Stimulated activated CD4-positive, alpha-beta T cell treated with anti-CD3 and anti-CD28 coated beads, Interleukin-12 subunit alpha, Interleukin-12 subunit beta, amount 100 ng/mL, for 4 hours (primary cell): ENCODE measurements at regions not wholly inside any gene's neighbourhood (a gene's known extent, or its start where the extent isn't known, plus 50 kb on each side); places are given as distances from the start of the nearest gene placed in this dataset.

Experiments
- DNase-seq: peaks from one replicate; pipeline ENCODE4 v3.0.0-alpha.2; 2020

DNA sequence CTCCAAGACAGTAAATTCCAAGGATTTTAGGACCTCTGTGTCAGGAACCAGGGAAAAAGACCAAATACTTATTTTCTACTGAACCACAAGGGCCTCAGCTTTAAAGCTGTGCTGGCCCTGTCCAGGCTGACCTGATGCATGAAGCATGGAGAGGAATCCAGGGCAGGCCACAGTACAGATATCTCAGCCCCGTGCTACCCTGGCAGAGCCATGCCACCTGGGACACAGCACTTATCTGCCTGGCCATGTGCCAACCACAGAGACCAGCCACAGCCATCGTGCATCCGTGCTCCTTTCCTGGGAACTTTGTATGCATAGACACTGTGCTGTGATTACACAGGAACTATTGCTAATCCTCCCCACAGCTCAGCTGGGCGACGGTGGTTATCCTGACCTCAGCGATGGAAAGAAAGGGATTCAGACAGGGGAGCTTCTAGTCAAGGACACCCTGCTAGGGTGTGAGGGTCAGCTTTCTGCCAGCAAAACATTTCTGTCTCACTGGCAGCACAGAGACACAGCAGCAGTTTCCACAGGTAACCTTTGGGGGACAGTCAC is 687.4 kb upstream of the ID2 start:
- DNase-seq, result no peak

GRCh38 chr2:7997279-7997678 is 684.6 kb upstream of the ID2 start:
- no peak for DNase-seq

GRCh38 chr2:7999683-8000476 is 682.0 kb upstream of the ID2 start:
- DNase-seq, result no peak

DNA sequence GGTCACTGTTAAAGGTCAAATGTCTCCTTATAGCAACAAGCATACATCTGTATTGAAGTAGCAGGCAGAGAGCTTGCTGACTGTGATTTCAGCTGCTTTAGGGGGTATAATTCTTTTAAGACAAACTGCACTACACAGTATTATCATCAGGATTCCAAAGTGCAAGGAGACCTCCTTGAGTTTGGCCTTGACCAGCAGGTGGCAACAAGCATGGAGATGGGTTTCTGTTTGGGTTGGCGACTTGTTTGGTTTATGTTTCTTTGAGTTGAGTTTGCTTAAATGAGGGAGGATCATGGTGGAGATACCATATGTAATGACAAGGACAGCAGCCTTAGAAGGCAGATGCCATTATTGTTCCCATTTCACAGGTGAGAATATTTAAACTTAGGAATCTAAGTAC is 681.0 kb upstream of the ID2 start:
- no peak for DNase-seq

GRCh38 chr2:8002765-8003393 is 679.0 kb upstream of the ID2 start:
- no peak for DNase-seq

GRCh38 chr2:8003462-8004075 is 678.3 kb upstream of the ID2 start:
- DNase-seq, result no peak

GRCh38 chr2:8004250-8004681 is 677.6 kb upstream of the ID2 start:
- no peak for DNase-seq

DNA sequence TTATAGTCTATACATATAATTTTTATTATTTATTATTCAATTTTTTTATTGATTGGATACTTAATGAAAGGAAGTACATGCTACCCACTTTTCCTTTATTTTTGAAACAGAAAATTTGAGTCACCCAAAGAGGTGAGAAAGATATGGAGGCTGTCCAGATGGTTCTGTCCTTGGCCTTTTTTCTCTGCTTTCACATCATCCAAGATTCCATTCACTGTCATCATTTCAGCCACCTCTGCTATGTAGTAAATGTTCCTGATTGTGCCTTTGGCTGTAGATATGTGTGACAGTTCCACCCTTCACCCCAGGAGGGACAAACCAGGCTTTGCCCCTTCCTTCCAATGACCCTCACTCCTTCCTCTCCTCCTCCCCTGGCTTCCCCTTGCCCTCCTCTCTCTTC is 675.7 kb upstream of the ID2 start:
- DNase-seq, result no peak

- DNase-seq, result no peak
Observed at GRCh38 chr2:8006626-8007025, 675.2 kb upstream of the ID2 start.

DNA sequence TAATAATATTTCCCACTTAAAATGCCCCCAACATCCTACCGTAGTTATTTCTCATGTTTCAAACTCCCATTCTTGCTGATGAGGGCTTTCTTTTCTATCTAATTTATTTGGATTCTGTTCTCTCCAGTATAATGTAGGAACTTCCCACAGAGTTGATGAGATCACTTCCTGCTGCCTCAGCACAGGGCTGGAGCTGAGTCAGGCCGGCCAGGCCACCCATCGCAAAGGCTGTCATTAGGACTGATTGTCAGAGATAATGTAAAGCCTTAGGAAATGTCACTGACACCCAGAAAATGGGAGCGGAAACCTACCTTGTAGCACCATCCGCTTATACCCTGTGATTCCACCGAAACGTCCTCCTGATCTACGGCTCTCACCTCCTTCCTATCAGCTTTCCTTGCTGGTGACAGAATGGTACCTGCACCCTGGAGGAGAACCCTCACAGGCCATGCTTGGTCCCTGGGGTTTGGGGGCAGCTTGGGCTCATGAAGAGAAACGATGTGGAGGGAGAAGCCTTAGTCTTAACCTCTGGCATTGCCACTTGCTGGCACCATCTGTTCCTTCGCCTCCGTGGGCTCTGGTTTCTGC is 672.8 kb upstream of the ID2 start:
- no peak for DNase-seq

- no peak for DNase-seq
Observed at GRCh38 chr2:8015848-8016600, 665.8 kb upstream of the ID2 start.

GRCh38 chr2:8016688-8017087 is 665.2 kb upstream of the ID2 start:
- no peak for DNase-seq

GRCh38 chr2:8018956-8019355 is 662.9 kb upstream of the ID2 start:
- DNase-seq, result no peak

- no peak for DNase-seq
Observed at GRCh38 chr2:8019934-8020333, 661.9 kb upstream of the ID2 start.

DNA sequence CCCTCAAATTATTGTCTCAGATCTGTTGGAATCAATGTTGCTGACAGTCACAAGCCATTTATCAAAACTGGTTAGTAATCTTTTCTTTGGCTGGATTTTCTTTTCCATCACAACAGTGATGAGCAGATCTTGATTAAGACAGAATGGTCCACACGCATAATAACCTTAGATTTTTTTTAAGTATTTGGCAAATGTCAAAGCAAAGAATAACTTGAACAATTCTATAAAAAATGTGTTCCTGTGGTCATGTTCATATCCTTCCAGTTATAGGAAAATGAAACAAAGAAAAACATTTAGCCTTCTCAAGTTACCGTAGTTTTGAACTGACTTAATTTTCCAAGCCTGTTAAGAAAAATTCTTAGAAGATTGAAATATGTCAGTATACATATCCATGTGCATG is 659.9 kb upstream of the ID2 start:
- no peak for DNase-seq

- no peak for DNase-seq
Observed at GRCh38 chr2:8022908-8023640, 658.8 kb upstream of the ID2 start.

DNA sequence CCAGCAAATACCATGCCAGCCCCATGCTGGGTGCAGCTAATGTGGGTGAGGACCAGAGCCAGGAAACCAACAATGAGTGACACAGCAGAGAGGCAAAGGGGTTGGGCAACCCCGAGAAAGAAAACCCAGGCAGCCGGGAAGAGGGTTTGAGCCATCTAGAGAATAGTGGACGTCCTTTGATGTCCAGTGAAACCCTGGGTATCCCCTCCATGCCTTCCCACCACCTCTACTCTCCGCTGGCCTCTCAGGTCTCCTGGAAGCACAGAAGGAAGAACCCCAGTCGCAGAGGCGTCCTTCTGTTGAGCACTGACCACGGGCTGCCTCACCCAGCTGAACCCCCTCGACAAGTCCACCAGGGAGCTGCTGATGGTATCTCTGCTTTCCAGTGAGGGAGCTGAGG is 657.4 kb upstream of the ID2 start:
- no peak for DNase-seq

DNA sequence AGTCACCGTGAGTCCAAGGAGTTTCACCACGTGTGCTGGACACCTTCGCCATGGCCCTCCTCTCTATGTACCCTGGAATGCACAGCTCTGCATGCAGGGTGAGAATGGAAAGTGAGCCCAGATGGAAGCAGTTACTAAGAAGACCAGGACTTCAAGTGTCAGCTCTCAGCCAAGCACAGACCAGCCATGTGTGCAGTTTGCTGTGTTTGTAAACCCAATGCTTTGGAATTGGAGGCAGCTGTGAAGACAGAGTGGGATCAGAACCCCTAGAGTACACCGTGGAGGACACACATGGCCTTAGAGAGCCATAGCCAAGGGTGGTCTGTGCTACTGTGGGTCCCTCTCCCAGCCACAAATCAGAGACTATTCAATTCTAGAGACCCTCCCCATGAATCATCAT is 655.5 kb upstream of the ID2 start:
- no peak for DNase-seq

GRCh38 chr2:8027387-8027786 is 654.5 kb upstream of the ID2 start:
- DNase-seq, result no peak

DNA sequence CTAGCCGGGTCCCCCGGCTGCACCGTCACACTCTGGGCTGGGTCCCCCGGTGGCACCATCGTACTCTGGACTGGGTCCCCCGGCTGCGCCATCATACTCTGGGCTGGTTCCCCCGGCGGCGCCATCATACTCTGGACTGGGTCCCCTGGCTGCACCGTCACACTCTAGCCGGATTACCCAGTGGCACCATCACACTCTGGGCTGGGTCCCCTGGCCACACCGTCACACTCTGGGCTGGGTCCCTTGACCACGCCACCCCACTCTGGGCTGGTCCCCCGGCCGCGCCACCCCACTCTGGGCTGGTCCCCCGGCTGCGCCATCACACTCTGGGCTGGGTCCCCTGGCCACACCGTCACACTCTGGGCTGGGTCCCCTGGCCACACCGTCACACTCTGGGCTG is 653.8 kb upstream of the ID2 start:
- DNase-seq, result no peak

- no peak for DNase-seq
Observed at GRCh38 chr2:8028436-8028835, 653.4 kb upstream of the ID2 start.

GRCh38 chr2:8028981-8029380 is 652.9 kb upstream of the ID2 start:
- DNase-seq, result no peak
